IPS-15b (cell line): ENCODE measurements at regions not wholly inside any gene's neighbourhood (a gene's known extent, or its start where the extent isn't known, plus 50 kb on each side); places are given as distances from the start of the nearest gene placed in this dataset.

Experiments used
- H3K27me3 ChIP-seq: one replicate; pipeline ENCODE4 v1.6.1; 2013; ENCODE audit warnings: low read length; ENCODE audit not compliant: control insufficient read depth, insufficient read depth
- H3K36me3 ChIP-seq: one replicate; pipeline ENCODE4 v1.6.1; 2013; ENCODE audit warnings: low read length; ENCODE audit not compliant: control insufficient read depth, insufficient read depth
- H3K4me1 ChIP-seq: one replicate; pipeline ENCODE4 v1.6.1; 2013; ENCODE audit warnings: mild to moderate bottlenecking, low read length; ENCODE audit not compliant: control insufficient read depth, insufficient read depth
- H3K4me3 ChIP-seq: one replicate; pipeline ENCODE4 v1.5.1; 2013; ENCODE audit warnings: low read depth, low read length
- H3K9ac ChIP-seq: one replicate; pipeline ENCODE4 v1.6.1; 2013; ENCODE audit warnings: low read depth, mild to moderate bottlenecking, low read length
- H3K9me3 ChIP-seq: one replicate; pipeline ENCODE4 v1.6.1; 2013; ENCODE audit warnings: mild to moderate bottlenecking, low read length; ENCODE audit not compliant: control insufficient read depth, insufficient read depth

GRCh38 chr14:49463146-49463545 is 123.0 kb downstream of the RPS29 start:
- H3K36me3 ChIP-seq, result no peaks in the 10 kb centered on the region
- no peak overlapping the region for H3K4me3 ChIP-seq
- no peaks in the 10 kb centered on the region for H3K27me3 ChIP-seq
- H3K9me3 ChIP-seq, result no peaks in the 10 kb centered on the region
- H3K4me1 ChIP-seq, result peaks cover 2% of the 10 kb centered on the region
- H3K9ac ChIP-seq, result no peak overlapping the region

- H3K9ac ChIP-seq, result no peak overlapping the region
- no peaks in the 10 kb centered on the region for H3K36me3 ChIP-seq
- H3K4me3 ChIP-seq, result no peak overlapping the region
- H3K4me1 ChIP-seq, result peaks cover 2% of the 10 kb centered on the region
- H3K9me3 ChIP-seq, result no peaks in the 10 kb centered on the region
- no peaks in the 10 kb centered on the region for H3K27me3 ChIP-seq
These were observed 124.4 kb downstream of the RPS29 start for GRCh38 chr14:49461529-49462401.

GRCh38 chr14:49460662-49461061 is 125.5 kb downstream of the RPS29 start:
- no peaks in the 10 kb centered on the region for H3K9me3 ChIP-seq

GRCh38 chr14:49456589-49456988 is 129.6 kb downstream of the RPS29 start:
- Histone ChIP-seq H3K9me3 (no peaks in the 10 kb centered on the region), H3K4me3 (no peak overlapping the region), H3K27me3 (no peaks in the 10 kb centered on the region), H3K4me1 (peaks cover 3% of the 10 kb centered on the region), H3K36me3 (no peaks in the 10 kb centered on the region), H3K9ac (no peak overlapping the region)

More at GRCh38 chr14:49460662-49461061, 125.5 kb downstream of the RPS29 start:
- Histone ChIP-seq H3K27me3 (no peaks in the 10 kb centered on the region), H3K36me3 (no peaks in the 10 kb centered on the region), H3K4me3 (no peak overlapping the region), H3K4me1 (peaks cover 3% of the 10 kb centered on the region), H3K9ac (no peak overlapping the region)

- Histone ChIP-seq H3K27me3 (no peaks in the 10 kb centered on the region), H3K9ac (no peak overlapping the region), H3K36me3 (no peaks in the 10 kb centered on the region), H3K4me1 (peaks cover 9% of the 10 kb centered on the region), H3K4me3 (no peak overlapping the region), H3K9me3 (no peaks in the 10 kb centered on the region)
These were observed 134.2 kb downstream of the RPS29 start for GRCh38 chr14:49451938-49452337.

- Histone ChIP-seq H3K36me3 (no peaks in the 10 kb centered on the region), H3K4me1 (peaks cover 7% of the 10 kb centered on the region), H3K4me3 (no peak overlapping the region), H3K9me3 (no peaks in the 10 kb centered on the region), H3K9ac (no peak overlapping the region), H3K27me3 (no peaks in the 10 kb centered on the region)
These were observed 136.4 kb downstream of the RPS29 start for GRCh38 chr14:49449749-49450148.

- Histone ChIP-seq H3K9ac (no peak overlapping the region), H3K36me3 (no peaks in the 10 kb centered on the region), H3K4me1 (peaks cover 7% of the 10 kb centered on the region)
These were observed 138.6 kb downstream of the RPS29 start for GRCh38 chr14:49447540-49448107.

GRCh38 chr14:49446801-49447200 is 139.4 kb downstream of the RPS29 start:
- Histone ChIP-seq H3K4me1 (peaks cover 7% of the 10 kb centered on the region), H3K4me3 (no peak overlapping the region), H3K9me3 (no peaks in the 10 kb centered on the region), H3K9ac (no peak overlapping the region), H3K27me3 (no peaks in the 10 kb centered on the region), H3K36me3 (no peaks in the 10 kb centered on the region)

More at GRCh38 chr14:49447540-49448107, 138.6 kb downstream of the RPS29 start:
- Histone ChIP-seq H3K4me3 (no peak overlapping the region), H3K27me3 (no peaks in the 10 kb centered on the region), H3K9me3 (no peaks in the 10 kb centered on the region)

- Histone ChIP-seq H3K9me3 (no peaks in the 10 kb centered on the region), H3K9ac (no peak overlapping the region), H3K4me3 (no peak overlapping the region)
These were observed 147.9 kb downstream of the RPS29 start for GRCh38 chr14:49438256-49438770.

GRCh38 chr14:49428076-49428475 is 158.1 kb downstream of the RPS29 start:
- no peaks in the 10 kb centered on the region for H3K27me3 ChIP-seq
- no peak overlapping the region for H3K9ac ChIP-seq
- H3K4me3 ChIP-seq, result no peak overlapping the region
- H3K9me3 ChIP-seq, result no peaks in the 10 kb centered on the region
- no peaks in the 10 kb centered on the region for H3K4me1 ChIP-seq
- no peaks in the 10 kb centered on the region for H3K36me3 ChIP-seq

More at GRCh38 chr14:49438256-49438770, 147.9 kb downstream of the RPS29 start:
- H3K4me1 ChIP-seq, result no peaks in the 10 kb centered on the region
- H3K27me3 ChIP-seq, result no peaks in the 10 kb centered on the region
- H3K36me3 ChIP-seq, result no peaks in the 10 kb centered on the region

- H3K9me3 ChIP-seq, result no peaks in the 10 kb centered on the region
- no peaks in the 10 kb centered on the region for H3K27me3 ChIP-seq
- no peak overlapping the region for H3K9ac ChIP-seq
- H3K36me3 ChIP-seq, result no peaks in the 10 kb centered on the region
- H3K4me3 ChIP-seq, result no peak overlapping the region
- no peaks in the 10 kb centered on the region for H3K4me1 ChIP-seq
These were observed 159.1 kb downstream of the RPS29 start for GRCh38 chr14:49427117-49427516.

GRCh38 chr14:49425921-49426320 is 160.3 kb downstream of the RPS29 start:
- H3K9ac ChIP-seq, result no peak overlapping the region
- H3K9me3 ChIP-seq, result no peaks in the 10 kb centered on the region
- no peaks in the 10 kb centered on the region for H3K4me1 ChIP-seq
- H3K36me3 ChIP-seq, result no peaks in the 10 kb centered on the region
- no peak overlapping the region for H3K4me3 ChIP-seq
- H3K27me3 ChIP-seq, result no peaks in the 10 kb centered on the region
